Upper lobe of left lung (tissue), 4 donors: ENCODE measurements at regions not wholly inside any gene's neighbourhood (a gene's known extent, or its start where the extent isn't known, plus 50 kb on each side); places are given as distances from the start of the nearest gene placed in this dataset.

Experiments used
- CTCF ChIP-seq, 6 experiments: fragments of 450-650 bp in 4 of 6; fragments of 200-600 bp in 2 of 6; sonication (generic) in 2 of 6; IDR thresholded peaks; one replicate each; pipeline ENCODE4 v1.5.1; 2016 to 2019; ENCODE audit warnings: antibody characterized with exemption in 6 of 6
- EP300 ChIP-seq, 4 donors: sonication (generic); formaldehyde crosslinking; IDR thresholded peaks; one replicate each; pipeline ENCODE4 v1.5.1; 2017; ENCODE audit warnings: antibody characterized with exemption in 4 of 4, control low read depth in 2 of 4
- POLR2A ChIP-seq, 4 donors: fragments of 450-650 bp; IDR thresholded peaks; one replicate each; pipeline ENCODE4 v1.5.1; 2016 to 2017; ENCODE audit warnings: antibody characterized with exemption in 4 of 4, mild to moderate bottlenecking in 2 of 4

- TF ChIP-seq EP300 (IDR thresholded peaks at IDR 0.05) (no peak), POLR2A (IDR thresholded peaks at IDR 0.05) (no peak), CTCF (IDR thresholded peaks at IDR 0.05) (no peak)
Observed at GRCh38 chr6:133165235-133165634, 75.9 kb upstream of the EYA4 start.
